ENCODE measurements at regions not wholly inside any gene's neighbourhood (a gene's known extent, or its start where the extent isn't known, plus 50 kb on each side); places are given as distances from the start of the nearest gene placed in this dataset.

DNA sequence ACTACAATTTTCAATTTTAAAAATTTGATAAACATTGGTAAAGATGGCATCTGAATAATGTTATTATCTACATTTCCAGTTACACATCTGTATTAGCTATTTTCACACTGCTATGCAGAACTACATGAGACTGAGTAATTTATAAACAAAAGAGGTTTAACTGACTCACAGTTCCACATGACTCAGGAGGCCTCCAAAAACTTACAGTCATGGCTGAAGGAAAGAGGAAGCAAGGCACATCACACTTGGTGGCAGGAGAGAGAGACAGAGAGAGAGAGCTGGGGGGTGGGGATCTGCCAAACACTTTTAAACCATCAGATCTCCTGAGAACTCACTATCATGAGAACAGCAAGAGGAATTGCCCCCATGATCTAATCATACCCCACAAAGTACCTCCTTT lies 850.0 kb downstream of the LTN1 start:
- CTCF ChIA-PET, result no interaction called here
- DNase-seq, result peak; percentile 21 to 85 (median 75)
- no peaks in the 10 kb centered on the region for H3K36me3 ChIP-seq (ENCODE audit: control insufficient read depth in 4 of 4, insufficient read depth in 4 of 4, low read length in 3 of 4)
- no peak overlapping the region for H3K4me3 ChIP-seq (ENCODE audit: control insufficient read depth in 1 of 7, extremely low read depth in 1 of 7, insufficient read depth in 4 of 7, low read depth in 2 of 7, low read length in 6 of 7)
- H3K27me3 ChIP-seq (replicated peaks in 2 of 5; ENCODE audit: control insufficient read depth in 4 of 5, insufficient read depth in 5 of 5, low read length in 4 of 5), result no peaks in the 10 kb centered on the region
- POLR2A ChIA-PET, result interaction anchor here (0.7 kb wide), 1 partner anchor 196 kb away, joined by 3 read pairs; no protein-coding TSS in a partner anchor
- H3K4me1 ChIP-seq (ENCODE audit: control extremely low read depth in 1 of 4, control insufficient read depth in 4 of 4, insufficient read depth in 4 of 4, low read length in 3 of 4), result peaks cover 0 to 5% (median 2%) of the 10 kb centered on the region in 4 experiments
- no peak overlapping the region for H3K27ac ChIP-seq (ENCODE audit: insufficient read depth in 1 of 2, low read depth in 1 of 2, low read length in 2 of 2, poor library complexity in 1 of 2, severe bottlenecking in 2 of 2)
- peaks cover 0 to 3% (median 0%) of the 10 kb centered on the region in 5 experiments for H3K9me3 ChIP-seq (ENCODE audit: control extremely low read depth in 1 of 5, control insufficient read depth in 4 of 5, insufficient read depth in 2 of 5, low read depth in 1 of 5, low read length in 4 of 5)

DNA sequence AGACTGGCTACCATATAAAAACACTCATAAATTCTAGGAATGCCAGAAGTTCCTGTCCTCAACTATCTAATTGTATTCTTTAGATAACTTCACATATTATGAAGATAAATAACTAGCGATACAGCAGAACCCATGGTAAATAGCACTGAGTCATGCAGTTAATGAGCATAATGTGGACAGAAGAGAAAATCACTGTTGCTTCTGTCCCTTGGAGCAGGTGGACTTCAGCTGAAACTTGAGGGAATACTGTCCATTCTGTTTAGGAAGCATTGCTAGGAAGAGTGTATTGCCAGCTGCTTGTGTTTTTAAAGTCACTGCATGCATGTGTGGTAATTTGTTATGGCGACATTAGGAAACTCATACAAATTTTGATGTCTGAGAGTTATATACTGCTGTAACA lies 854.4 kb downstream of the LTN1 start:
- peaks cover 0 to 3% (median 0%) of the 10 kb centered on the region in 5 experiments for H3K9me3 ChIP-seq (ENCODE audit: control extremely low read depth in 1 of 5, control insufficient read depth in 4 of 5, insufficient read depth in 2 of 5, low read depth in 1 of 5, low read length in 4 of 5)
- no peaks in the 10 kb centered on the region for H3K27me3 ChIP-seq (replicated peaks in 2 of 5; ENCODE audit: control insufficient read depth in 4 of 5, insufficient read depth in 5 of 5, low read length in 4 of 5)
- no peaks in the 10 kb centered on the region for H3K36me3 ChIP-seq (ENCODE audit: control insufficient read depth in 4 of 4, insufficient read depth in 4 of 4, low read length in 3 of 4)
- peaks cover 0 to 5% (median 2%) of the 10 kb centered on the region in 4 experiments for H3K4me1 ChIP-seq (ENCODE audit: control extremely low read depth in 1 of 4, control insufficient read depth in 4 of 4, insufficient read depth in 4 of 4, low read length in 3 of 4)
- H3K4me3 ChIP-seq (ENCODE audit: control insufficient read depth in 1 of 7, extremely low read depth in 1 of 7, insufficient read depth in 4 of 7, low read depth in 2 of 7, low read length in 6 of 7), result no peak overlapping the region
- CTCF ChIA-PET, result no interaction called here
- POLR2A ChIA-PET, result no interaction called here
- DNase-seq, result no peak
- 100% methylated on average over 1 of the region's 2 CpGs for WGBS (ENCODE audit: insufficient coverage)
- no peak overlapping the region for H3K27ac ChIP-seq (ENCODE audit: insufficient read depth in 1 of 2, low read depth in 1 of 2, low read length in 2 of 2, poor library complexity in 1 of 2, severe bottlenecking in 2 of 2)

DNA sequence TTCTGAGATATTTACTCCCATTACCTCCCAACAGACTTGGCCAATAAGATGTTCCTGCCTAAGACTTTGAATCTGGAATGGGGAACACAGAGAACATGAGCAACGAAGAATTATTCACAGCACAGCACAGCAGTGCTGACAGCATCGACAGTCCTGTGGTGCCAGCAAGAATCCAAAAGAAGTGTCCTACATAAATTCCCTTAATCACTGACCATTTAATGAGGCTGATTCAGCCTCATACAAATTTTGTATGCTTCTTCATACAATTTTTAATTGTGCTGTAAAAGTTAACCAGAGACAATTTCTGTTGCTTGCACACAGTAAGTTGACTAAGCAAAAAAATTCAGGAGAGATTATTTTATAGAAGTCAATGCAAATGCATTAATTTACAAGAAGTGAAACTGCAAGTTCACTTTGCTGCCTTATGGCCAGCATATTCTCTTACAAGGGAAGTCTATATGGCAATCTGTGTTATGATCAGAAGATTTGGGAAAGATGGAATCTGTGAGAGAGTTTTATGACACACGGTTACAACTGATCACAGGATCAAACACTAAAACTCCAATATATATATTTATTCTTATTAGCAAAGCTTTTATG lies 855.9 kb downstream of the LTN1 start:
- Histone ChIP-seq H3K36me3 (ENCODE audit: control insufficient read depth in 4 of 4, insufficient read depth in 4 of 4, low read length in 3 of 4) (no peaks in the 10 kb centered on the region), H3K4me1 (ENCODE audit: control extremely low read depth in 1 of 4, control insufficient read depth in 4 of 4, insufficient read depth in 4 of 4, low read length in 3 of 4) (no peaks in the 10 kb centered on the region), H3K4me3 (ENCODE audit: control insufficient read depth in 1 of 7, extremely low read depth in 1 of 7, insufficient read depth in 4 of 7, low read depth in 2 of 7, low read length in 6 of 7) (no peak overlapping the region), H3K9me3 (ENCODE audit: control extremely low read depth in 1 of 5, control insufficient read depth in 4 of 5, insufficient read depth in 2 of 5, low read depth in 1 of 5, low read length in 4 of 5) (peaks cover 0 to 5% (median 0%) of the 10 kb centered on the region in 5 experiments), H3K27me3 (replicated peaks in 2 of 5; ENCODE audit: control insufficient read depth in 4 of 5, insufficient read depth in 5 of 5, low read length in 4 of 5) (no peaks in the 10 kb centered on the region), H3K27ac (ENCODE audit: insufficient read depth in 1 of 2, low read depth in 1 of 2, low read length in 2 of 2, poor library complexity in 1 of 2, severe bottlenecking in 2 of 2) (no peak overlapping the region)
- no peak for DNase-seq
- ChIA-PET CTCF (no interaction called here), POLR2A (no interaction called here)
- WGBS (ENCODE audit: insufficient coverage), result 94% methylated on average over 2 of the region's 3 CpGs

DNA sequence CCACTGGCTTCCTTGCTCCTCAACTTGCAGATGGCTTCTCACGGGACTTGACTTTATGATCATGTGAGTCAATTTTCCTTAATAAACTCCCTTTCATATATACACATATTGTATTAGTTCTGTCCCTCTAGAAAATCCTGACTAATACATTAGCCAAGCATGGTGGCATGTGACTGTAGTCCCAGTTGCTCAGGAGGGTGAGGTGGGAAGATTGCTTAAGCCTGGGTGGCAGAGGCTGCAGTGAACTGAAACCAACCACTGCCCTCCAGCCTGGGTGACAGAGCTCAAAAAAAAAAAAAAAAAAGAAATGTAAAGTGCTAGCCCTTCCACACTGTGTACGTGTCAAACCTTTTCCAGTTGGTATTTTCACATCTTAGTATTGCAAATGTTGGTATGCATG lies 857.0 kb downstream of the LTN1 start:
- no peak for DNase-seq
- no peaks in the 10 kb centered on the region for H3K4me1 ChIP-seq (ENCODE audit: control extremely low read depth in 1 of 4, control insufficient read depth in 4 of 4, insufficient read depth in 4 of 4, low read length in 3 of 4)
- peaks cover 0 to 11% (median 6%) of the 10 kb centered on the region in 5 experiments for H3K9me3 ChIP-seq (ENCODE audit: control extremely low read depth in 1 of 5, control insufficient read depth in 4 of 5, insufficient read depth in 2 of 5, low read depth in 1 of 5, low read length in 4 of 5)
- ChIA-PET POLR2A (no interaction called here), CTCF (no interaction called here)
- 100% methylated on average over 1 of the region's 2 CpGs for WGBS (ENCODE audit: insufficient coverage)
- H3K4me3 ChIP-seq (ENCODE audit: control insufficient read depth in 1 of 7, extremely low read depth in 1 of 7, insufficient read depth in 4 of 7, low read depth in 2 of 7, low read length in 6 of 7), result no peak overlapping the region
- H3K36me3 ChIP-seq (ENCODE audit: control insufficient read depth in 4 of 4, insufficient read depth in 4 of 4, low read length in 3 of 4), result no peaks in the 10 kb centered on the region
- H3K27ac ChIP-seq (ENCODE audit: insufficient read depth in 1 of 2, low read depth in 1 of 2, low read length in 2 of 2, poor library complexity in 1 of 2, severe bottlenecking in 2 of 2), result no peak overlapping the region
- no peaks in the 10 kb centered on the region for H3K27me3 ChIP-seq (replicated peaks in 2 of 5; ENCODE audit: control insufficient read depth in 4 of 5, insufficient read depth in 5 of 5, low read length in 4 of 5)

DNA sequence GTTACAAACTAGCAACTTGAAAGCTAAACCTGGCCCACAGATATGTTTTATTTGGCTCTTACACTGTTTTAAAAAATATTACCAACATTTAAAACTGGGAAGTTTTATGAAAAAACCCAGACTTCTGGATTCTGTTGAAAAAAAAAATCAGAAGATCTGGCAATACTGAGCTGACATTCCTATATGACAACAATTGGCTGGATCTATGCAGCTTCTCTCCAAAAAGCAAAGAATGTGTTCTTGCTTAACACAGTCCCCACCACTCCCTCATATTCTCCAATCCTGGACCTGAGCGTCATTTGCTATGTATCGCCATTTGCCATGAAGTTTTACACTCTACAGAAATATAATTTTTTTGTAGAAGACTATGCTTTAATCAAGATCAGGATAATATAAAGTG lies 859.6 kb downstream of the LTN1 start:
- H3K4me1 ChIP-seq (ENCODE audit: control extremely low read depth in 1 of 4, control insufficient read depth in 4 of 4, insufficient read depth in 4 of 4, low read length in 3 of 4), result no peaks in the 10 kb centered on the region
- ChIA-PET POLR2A (no interaction called here), CTCF (interaction anchor here (1.2 kb wide), 1 partner anchor 22 kb away, joined by 5 read pairs; no protein-coding TSS in a partner anchor)
- H3K4me3 ChIP-seq (ENCODE audit: control insufficient read depth in 1 of 7, extremely low read depth in 1 of 7, insufficient read depth in 4 of 7, low read depth in 2 of 7, low read length in 6 of 7), result no peak overlapping the region
- no peak for DNase-seq
- H3K36me3 ChIP-seq (ENCODE audit: control insufficient read depth in 4 of 4, insufficient read depth in 4 of 4, low read length in 3 of 4), result no peaks in the 10 kb centered on the region
- no peaks in the 10 kb centered on the region for H3K27me3 ChIP-seq (replicated peaks in 2 of 5; ENCODE audit: control insufficient read depth in 4 of 5, insufficient read depth in 5 of 5, low read length in 4 of 5)
- no CpG with 5 or more reads among the region's 2 CpGs for WGBS (ENCODE audit: insufficient coverage)
- H3K27ac ChIP-seq (ENCODE audit: insufficient read depth in 1 of 2, low read depth in 1 of 2, low read length in 2 of 2, poor library complexity in 1 of 2, severe bottlenecking in 2 of 2), result no peak overlapping the region
- H3K9me3 ChIP-seq (ENCODE audit: control extremely low read depth in 1 of 5, control insufficient read depth in 4 of 5, insufficient read depth in 2 of 5, low read depth in 1 of 5, low read length in 4 of 5), result peaks cover 0 to 11% (median 3%) of the 10 kb centered on the region in 5 experiments

DNA sequence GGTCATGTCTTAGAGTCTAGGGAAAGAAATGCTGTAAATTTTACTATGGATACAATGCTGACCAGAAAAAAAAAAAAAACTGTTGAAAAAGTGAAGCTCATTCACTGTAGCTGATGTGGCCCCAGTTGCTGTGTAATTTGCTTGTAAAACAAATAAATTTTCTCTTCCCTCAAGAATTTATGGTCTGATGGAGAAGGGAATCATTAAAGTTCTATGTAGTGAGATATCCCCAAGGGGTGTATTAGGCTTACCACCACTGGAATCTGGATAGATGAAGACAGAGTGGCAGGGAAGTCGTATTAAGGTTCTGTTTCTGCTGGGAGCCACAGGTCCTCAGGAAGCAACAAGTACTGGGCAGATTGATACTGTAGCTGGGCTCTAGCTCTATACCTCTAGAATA lies 860.0 kb downstream of the LTN1 start:
- no peak for DNase-seq
- CTCF ChIA-PET, result interaction anchor here (1.2 kb wide), 1 partner anchor 22 kb away, joined by 5 read pairs; no protein-coding TSS in a partner anchor
- WGBS (ENCODE audit: insufficient coverage), result 100% methylated on average over 1 of the region's 1 CpG
- no peak overlapping the region for H3K27ac ChIP-seq (ENCODE audit: insufficient read depth in 1 of 2, low read depth in 1 of 2, low read length in 2 of 2, poor library complexity in 1 of 2, severe bottlenecking in 2 of 2)
- H3K27me3 ChIP-seq (replicated peaks in 2 of 5; ENCODE audit: control insufficient read depth in 4 of 5, insufficient read depth in 5 of 5, low read length in 4 of 5), result no peaks in the 10 kb centered on the region
- no peak overlapping the region for H3K4me3 ChIP-seq (ENCODE audit: control insufficient read depth in 1 of 7, extremely low read depth in 1 of 7, insufficient read depth in 4 of 7, low read depth in 2 of 7, low read length in 6 of 7)
- H3K36me3 ChIP-seq (ENCODE audit: control insufficient read depth in 4 of 4, insufficient read depth in 4 of 4, low read length in 3 of 4), result no peaks in the 10 kb centered on the region
- peaks cover 0 to 11% (median 3%) of the 10 kb centered on the region in 5 experiments for H3K9me3 ChIP-seq (ENCODE audit: control extremely low read depth in 1 of 5, control insufficient read depth in 4 of 5, insufficient read depth in 2 of 5, low read depth in 1 of 5, low read length in 4 of 5)
- POLR2A ChIA-PET, result no interaction called here
- H3K4me1 ChIP-seq (ENCODE audit: control extremely low read depth in 1 of 4, control insufficient read depth in 4 of 4, insufficient read depth in 4 of 4, low read length in 3 of 4), result no peaks in the 10 kb centered on the region

DNA sequence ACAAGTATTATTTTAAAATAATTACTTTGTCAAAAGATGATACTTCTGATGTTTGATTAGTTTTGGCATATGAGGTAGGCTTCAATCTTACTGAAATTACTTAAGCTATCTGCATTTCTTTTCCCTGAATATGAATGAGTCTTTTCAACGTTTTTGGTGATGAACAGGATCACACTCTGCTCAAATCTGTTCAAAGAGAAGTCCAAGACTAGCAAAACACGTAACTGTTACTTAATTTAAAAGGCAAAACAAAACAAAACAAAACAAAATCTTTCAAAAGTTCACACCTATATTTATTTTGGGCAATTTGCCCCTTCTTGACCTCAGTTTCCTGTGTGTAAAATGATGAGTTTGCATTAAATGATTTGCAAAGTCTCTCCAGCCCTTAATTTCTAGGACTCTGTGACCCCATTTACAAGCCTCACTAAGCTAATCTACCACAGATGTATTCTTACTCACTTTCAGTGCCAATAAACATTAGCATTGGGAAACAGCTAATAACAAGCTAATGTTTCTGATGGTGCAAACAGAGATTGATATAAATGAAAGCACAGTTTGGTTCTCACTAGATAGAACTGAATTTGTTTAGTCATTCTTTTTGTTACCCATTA lies 865.4 kb downstream of the LTN1 start:
- CTCF ChIA-PET, result no interaction called here
- WGBS (ENCODE audit: insufficient coverage), result no CpG with 5 or more reads among the region's 2 CpGs
- Histone ChIP-seq H3K27ac (ENCODE audit: insufficient read depth in 1 of 2, low read depth in 1 of 2, low read length in 2 of 2, poor library complexity in 1 of 2, severe bottlenecking in 2 of 2) (no peak overlapping the region), H3K27me3 (replicated peaks in 2 of 5; ENCODE audit: control insufficient read depth in 4 of 5, insufficient read depth in 5 of 5, low read length in 4 of 5) (no peaks in the 10 kb centered on the region), H3K4me3 (ENCODE audit: control insufficient read depth in 1 of 7, extremely low read depth in 1 of 7, insufficient read depth in 4 of 7, low read depth in 2 of 7, low read length in 6 of 7) (no peak overlapping the region), H3K4me1 (ENCODE audit: control extremely low read depth in 1 of 4, control insufficient read depth in 4 of 4, insufficient read depth in 4 of 4, low read length in 3 of 4) (no peaks in the 10 kb centered on the region), H3K36me3 (ENCODE audit: control insufficient read depth in 4 of 4, insufficient read depth in 4 of 4, low read length in 3 of 4) (no peaks in the 10 kb centered on the region), H3K9me3 (ENCODE audit: control extremely low read depth in 1 of 5, control insufficient read depth in 4 of 5, insufficient read depth in 2 of 5, low read depth in 1 of 5, low read length in 4 of 5) (peaks cover 0 to 10% (median 3%) of the 10 kb centered on the region in 5 experiments)
- POLR2A ChIA-PET, result no interaction called here
- no peak for DNase-seq

Measured in common myeloid progenitor, CD34-positive (primary cell).